Frontal cortex (tissue), 3 donors: ENCODE measurements at regions not wholly inside any gene's neighbourhood (a gene's known extent, or its start where the extent isn't known, plus 50 kb on each side); places are given as distances from the start of the nearest gene placed in this dataset.
"Not testable (repeated sequence)": the region's sequence is repeated elsewhere in the genome, so short reads cannot be mapped to it uniquely, and the experiment has no call there.

Experiments used
- DNase-seq, 2 donors: peaks; one replicate each; pipeline ENCODE4 v3.0.0; 2012; ENCODE audit warnings: low spot score in 2 of 2
- FAIRE-seq: peaks from 2 replicates; lab custom pipeline; 2012; peaks lifted over from hg19 to GRCh38; lab: Jason Lieb, UNC
- donor health status: control.
- donor health status: control.
- donor health status: control.

GRCh38 chr7:136148920-136149319 lies 171.8 kb upstream of the MTPN start:
- FAIRE-seq (no peak), DNase-seq (no peak)

- DNase-seq (no peak), FAIRE-seq (no peak)
Observed at GRCh38 chr7:136146925-136147324, 169.8 kb upstream of the MTPN start.

GRCh38 chr7:136144182-136144581 lies 167.0 kb upstream of the MTPN start:
- no peak for FAIRE-seq
- no peak for DNase-seq

- DNase-seq (no peak), FAIRE-seq (no peak)
Observed at GRCh38 chr7:136143271-136143670, 166.1 kb upstream of the MTPN start.

GRCh38 chr7:136142583-136142982 lies 165.4 kb upstream of the MTPN start:
- DNase-seq (no peak), FAIRE-seq (no peak)

- no peak for DNase-seq
- no peak for FAIRE-seq
Observed at GRCh38 chr7:136140469-136140868, 163.3 kb upstream of the MTPN start.

GRCh38 chr7:136139417-136139816 lies 162.3 kb upstream of the MTPN start:
- no peak for DNase-seq
- no peak for FAIRE-seq

- DNase-seq (no peak), FAIRE-seq (no peak)
Observed at GRCh38 chr7:136138991-136139390, 161.8 kb upstream of the MTPN start.

- DNase-seq (no peak), FAIRE-seq (no peak)
Observed at GRCh38 chr7:136136906-136137454, 159.8 kb upstream of the MTPN start.

GRCh38 chr7:136134503-136134902 lies 157.3 kb upstream of the MTPN start:
- FAIRE-seq = no peak

GRCh38 chr7:136133551-136133950 lies 156.4 kb upstream of the MTPN start:
- FAIRE-seq (no peak), DNase-seq (no peak)

More at GRCh38 chr7:136134503-136134902, 157.3 kb upstream of the MTPN start:
- no peak for DNase-seq

GRCh38 chr7:136131304-136131630 lies 154.1 kb upstream of the MTPN start:
- FAIRE-seq (no peak), DNase-seq (no peak)

- DNase-seq (no peak), FAIRE-seq (no peak)
Observed at GRCh38 chr7:136130511-136131303, 153.5 kb upstream of the MTPN start.

- no peak for FAIRE-seq
Observed at GRCh38 chr7:136128050-136128449, 150.9 kb upstream of the MTPN start.

GRCh38 chr7:136123352-136123751 lies 146.2 kb upstream of the MTPN start:
- DNase-seq = no peak
- no peak for FAIRE-seq

More at GRCh38 chr7:136128050-136128449, 150.9 kb upstream of the MTPN start:
- no peak for DNase-seq

- no peak for FAIRE-seq
- no peak for DNase-seq
Observed at GRCh38 chr7:136122026-136122425, 144.9 kb upstream of the MTPN start.

- DNase-seq (no peak), FAIRE-seq (no peak)
Observed at GRCh38 chr7:136117539-136117938, 140.4 kb upstream of the MTPN start.

- no peak for FAIRE-seq
- DNase-seq = no peak
Observed at GRCh38 chr7:136116186-136116585, 139.0 kb upstream of the MTPN start.

GRCh38 chr7:136114966-136115762 lies 138.0 kb upstream of the MTPN start:
- DNase-seq = no peak

GRCh38 chr7:136114467-136114866 lies 137.3 kb upstream of the MTPN start:
- FAIRE-seq, DNase-seq: not testable (repeated sequence)

More at GRCh38 chr7:136114966-136115762, 138.0 kb upstream of the MTPN start:
- no peak for FAIRE-seq

- DNase-seq, FAIRE-seq: not testable (repeated sequence)
Observed at GRCh38 chr7:136109037-136109436, 131.9 kb upstream of the MTPN start.
